22Rv1 (cell line): ENCODE measurements at regions not wholly inside any gene's neighbourhood (a gene's known extent, or its start where the extent isn't known, plus 50 kb on each side); places are given as distances from the start of the nearest gene placed in this dataset.
A peak's percentile ranks its signal among the peaks of the same experiment; 100 is the strongest.

Experiments used
- CTCF ChIP-seq: fragments of 450-650 bp; IDR thresholded peaks from 2 replicates; pipeline ENCODE4 v1.5.1; 2017; ENCODE audit warnings: mild to moderate bottlenecking
- ZFX ChIP-seq: fragments of 450-650 bp; IDR thresholded peaks from 2 replicates; pipeline ENCODE4 v1.6.1; 2017; ENCODE audit warnings: antibody characterized with exemption, borderline replicate concordance

- TF ChIP-seq CTCF (0 out of 2 replicates have a peak, but pooled peaks have one; percentile 12), ZFX (no peak)
These were observed 580.1 kb upstream of the AUTS2 start for GRCh38 chr7:69018200-69018599.
